Lower leg skin (tissue), 4 donors: ENCODE measurements at regions not wholly inside any gene's neighbourhood (a gene's known extent, or its start where the extent isn't known, plus 50 kb on each side); places are given as distances from the start of the nearest gene placed in this dataset.
"Not testable (repeated sequence)": the region's sequence is repeated elsewhere in the genome, so short reads cannot be mapped to it uniquely, and the experiment has no call there.

Source experiments
- DNase-seq, 2 donors: peaks; one replicate each; pipeline ENCODE4 v3.0.0-alpha.2; 2019; ENCODE audit warnings: low spot score in 2 of 2
- H3K4me3 ChIP-seq: fragments of 200-600 bp; sonication (generic); 2 replicates; pipeline ENCODE4 v1.5.1; 2017; ENCODE audit warnings: mild to moderate bottlenecking, low read depth; ENCODE audit not compliant: poor library complexity, severe bottlenecking
- CTCF ChIP-seq, 3 donors: fragments of 450-650 bp; IDR thresholded peaks; one replicate each; pipeline ENCODE4 v1.5.1; 2016; ENCODE audit warnings: antibody characterized with exemption in 3 of 3, mild to moderate bottlenecking in 3 of 3, moderate library complexity in 2 of 3
- POLR2A ChIP-seq, 2 donors: fragments of 450-650 bp; IDR thresholded peaks; one replicate each; pipeline ENCODE4 v1.6.1; 2016 to 2017; ENCODE audit warnings: antibody characterized with exemption in 2 of 2, mild to moderate bottlenecking in 1 of 2, moderate library complexity in 1 of 2
- WGBS, 2 donors: methylation state at CpG; one replicate each; pipeline ENCODE4 v1.1.5; 2018; 5-methylcytosine and 5-hydroxymethylcytosine counted together
- intact Hi-C: fragments of 100-400 bp; cut with DNase I; formaldehyde crosslinking; loops from one replicate; pipeline ENCODE4 v1.15.0; 2023; ENCODE audit warnings: low total_unique reads

DNA sequence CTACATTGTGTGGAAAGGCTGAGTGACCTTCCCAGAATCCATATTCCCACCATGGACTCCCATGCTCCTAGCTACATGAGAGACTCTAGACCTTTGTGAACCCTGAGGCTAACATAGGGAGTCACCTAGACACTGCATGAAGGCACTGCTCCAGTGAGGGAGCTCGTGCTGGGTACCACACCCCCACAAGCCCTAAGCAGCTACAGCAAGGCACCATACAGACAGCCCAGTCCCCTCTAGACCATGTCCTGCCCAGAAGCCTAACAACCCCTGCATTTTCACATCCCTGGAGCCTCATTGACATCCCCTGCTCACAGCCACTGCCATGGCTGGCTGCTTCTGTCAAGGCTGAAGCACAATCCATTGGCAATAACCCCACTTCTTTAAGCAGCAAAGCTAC is 176.5 kb upstream of the CTNND2 start:
- WGBS, 2 donors, result 50 to 60% methylated on average over 1 of the region's 1 CpG
- TF ChIP-seq POLR2A (IDR thresholded peaks at IDR 0.05) (no peak), CTCF (IDR thresholded peaks at IDR 0.05) (no peak)

GRCh38 chr5:12078286-12078685 is 174.0 kb upstream of the CTNND2 start:
- H3K4me3 ChIP-seq, intact Hi-C loops, DNase-seq: not testable (repeated sequence)
- 78 to 84% methylated on average over 3 of the region's 3 CpGs for whole genome bisulfite sequencing, 2 donors

More for the DNA sequence above, 176.5 kb upstream of the CTNND2 start:
- no peak for DNase-seq
- no peak overlapping the region for H3K4me3 ChIP-seq
- intact Hi-C loops, result no loop called here

DNA sequence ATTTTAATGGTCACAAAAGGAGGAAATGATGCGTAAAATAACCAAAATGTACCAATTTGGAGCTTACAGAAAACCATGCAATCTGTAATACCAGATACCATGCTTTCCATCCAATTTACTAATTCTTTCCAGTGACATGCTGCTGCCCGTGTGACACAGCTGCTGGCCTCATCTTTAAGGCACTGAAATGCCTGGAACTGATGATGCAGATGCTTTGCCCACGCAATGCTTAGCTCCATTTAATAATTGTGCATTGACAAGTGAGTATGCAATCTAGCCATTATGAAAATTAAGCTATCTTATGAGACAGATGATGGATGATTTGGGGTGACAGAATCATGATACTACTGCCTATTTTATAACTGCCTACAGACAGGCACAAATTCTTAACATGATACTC is 169.2 kb upstream of the CTNND2 start:
- no peak for DNase-seq
- TF ChIP-seq POLR2A (IDR thresholded peaks at IDR 0.05) (no peak), CTCF (IDR thresholded peaks at IDR 0.05) (no peak)
- intact Hi-C loops, result no loop called here
- no peak overlapping the region for H3K4me3 ChIP-seq
- WGBS, 2 donors, result 59 to 78% methylated on average over 3 of the region's 3 CpGs

DNA sequence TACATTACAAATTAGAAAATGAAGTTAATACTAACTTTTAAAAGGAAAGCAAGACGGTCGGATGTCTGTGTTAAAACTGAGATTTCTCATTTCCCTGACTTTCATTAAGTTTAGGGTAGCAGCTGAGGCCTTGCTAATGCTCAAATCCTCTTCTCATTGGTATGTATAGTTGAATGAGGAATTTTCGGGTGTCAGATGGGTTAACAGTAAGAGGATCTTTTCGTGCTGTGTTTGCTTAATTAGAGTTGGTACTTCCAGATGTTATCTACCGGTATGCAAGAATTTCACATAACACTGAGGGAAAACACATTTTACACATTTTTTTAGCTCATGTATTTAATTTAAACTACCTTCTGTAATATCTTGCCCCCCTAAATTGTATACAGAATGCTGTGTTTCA is 168.2 kb upstream of the CTNND2 start:
- WGBS, 2 donors, result 48 to 49% methylated on average over 5 of the region's 5 CpGs
- DNase-seq, result no peak
- TF ChIP-seq CTCF (IDR thresholded peaks at IDR 0.05) (no peak), POLR2A (IDR thresholded peaks at IDR 0.05) (no peak)
- no peak overlapping the region for H3K4me3 ChIP-seq
- intact Hi-C loops, result no loop called here

- WGBS, 2 donors, result 73 to 81% methylated on average over 2 of the region's 2 CpGs
- TF ChIP-seq CTCF (IDR thresholded peaks at IDR 0.05), result no peak
- no peak for TF ChIP-seq POLR2A (IDR thresholded peaks at IDR 0.05)
- DNase-seq, result no peak
Observed at GRCh38 chr5:12071455-12071854, 167.2 kb upstream of the CTNND2 start.

GRCh38 chr5:12023614-12024241 is 119.5 kb upstream of the CTNND2 start:
- DNase-seq, result no peak
- intact Hi-C loops, result no loop called here
- no peak overlapping the region for H3K4me3 ChIP-seq
- WGBS, 2 donors, result 47 to 53% methylated on average over 5 of the region's 5 CpGs
- no peak for TF ChIP-seq POLR2A (IDR thresholded peaks at IDR 0.05)
- no peak for TF ChIP-seq CTCF (IDR thresholded peaks at IDR 0.05)

More at GRCh38 chr5:12071455-12071854, 167.2 kb upstream of the CTNND2 start:
- no peak overlapping the region for H3K4me3 ChIP-seq
- intact Hi-C loops, result no loop called here
